PC-9 (cell line): ENCODE measurements at regions not wholly inside any gene's neighbourhood (a gene's known extent, or its start where the extent isn't known, plus 50 kb on each side); places are given as distances from the start of the nearest gene placed in this dataset.

Source experiments
- BruUV-seq: library from RNA; stranded (reverse); fragments of 400-500 nt; replicated peaks from 2 replicates; lab custom pipeline; 2021; lab: Mats Ljungman, UMichigan
- CTCF ChIA-PET: fragments of 300-600 bp; sonication (Branson Sonifier 250); formaldehyde crosslinking; loops from one replicate; lab custom pipeline; 2022; ENCODE audit warnings: antibody characterized with exemption; lab: Charles Lee
- POLR2A ChIA-PET: fragments of 300-600 bp; sonication (Branson Sonifier 250); formaldehyde crosslinking; loops from one replicate; lab custom pipeline; 2022; ENCODE audit warnings: antibody characterized with exemption; ENCODE audit not compliant: unreplicated experiment; lab: Charles Lee
- DNase-seq, 2 experiments: peaks; one replicate each; pipeline versions ENCODE4 v3.0.0 to v3.0.0-alpha.2; 2015 to 2022; ENCODE audit warnings: mixed read lengths in 1 of 2
- H2AFZ ChIP-seq: fragments of 200-600 bp; sonication (generic); 2 replicates; pipeline ENCODE4 v1.8.1; 2017; ENCODE audit warnings: antibody characterized with exemption
- H3F3A ChIP-seq: fragments of 200-600 bp; sonication (generic); 2 replicates; pipeline ENCODE4 v1.8.1; 2017; ENCODE audit warnings: antibody characterized with exemption, mild to moderate bottlenecking, low read depth; ENCODE audit not compliant: insufficient read depth
- H3K27ac ChIP-seq: fragments of 200-600 bp; sonication (generic); 2 replicates; pipeline ENCODE4 v1.6.1; 2016; ENCODE audit warnings: mixed run types
- H3K27me3 ChIP-seq: fragments of 200-600 bp; sonication (generic); 2 replicates; pipeline ENCODE4 v1.6.1; 2016; ENCODE audit warnings: low read depth, mixed run types; ENCODE audit not compliant: insufficient read depth
- H3K36me3 ChIP-seq: fragments of 200-600 bp; sonication (generic); 2 replicates; pipeline ENCODE4 v1.6.1; 2016; ENCODE audit warnings: low read depth, mixed run types
- H3K4me1 ChIP-seq: fragments of 200-600 bp; sonication (generic); replicated peaks from 2 replicates; pipeline ENCODE4 v1.6.1; 2016; ENCODE audit warnings: mixed run types; ENCODE audit not compliant: insufficient read depth
- H3K4me2 ChIP-seq: fragments of 200-600 bp; sonication (generic); 2 replicates; pipeline ENCODE4 v1.6.1; 2017; ENCODE audit warnings: mixed run types
- H3K4me3 ChIP-seq: fragments of 200-600 bp; sonication (generic); 2 replicates; pipeline ENCODE4 v1.6.1; 2016; ENCODE audit warnings: mixed run types
- H3K79me2 ChIP-seq: fragments of 200-600 bp; sonication (generic); 2 replicates; pipeline ENCODE4 v1.6.1; 2017; ENCODE audit warnings: low read depth, mixed run types
- H3K9me2 ChIP-seq: fragments of 200-600 bp; sonication (generic); 2 replicates; pipeline ENCODE4 v1.8.1; 2017; ENCODE audit warnings: mild to moderate bottlenecking; ENCODE audit not compliant: insufficient read depth
- H3K9me3 ChIP-seq: fragments of 200-600 bp; sonication (generic); 2 replicates; pipeline ENCODE4 v1.8.1; 2016; ENCODE audit warnings: low read depth; ENCODE audit not compliant: insufficient read depth
- H4K20me1 ChIP-seq: fragments of 200-600 bp; sonication (generic); 2 replicates; pipeline ENCODE4 v1.8.1; 2017; ENCODE audit not compliant: insufficient read depth
- CTCF ChIP-seq: fragments of 200-600 bp; sonication (generic); conservative IDR thresholded peaks from 2 replicates; pipeline ENCODE4 v1.6.1; 2017; ENCODE audit warnings: mixed run types, antibody characterized with exemption, mild to moderate bottlenecking, moderate library complexity
- EZH2 ChIP-seq: fragments of 200-600 bp; sonication (generic); IDR thresholded peaks from 2 replicates; pipeline ENCODE4 v1.8.0; 2017; ENCODE audit warnings: antibody characterized with exemption, low read depth
- intact Hi-C: fragments of 100-400 bp; cut with micrococcal nuclease; formaldehyde crosslinking; loops from one replicate; pipeline ENCODE4 v1.10.0; 2022; ENCODE audit not compliant: unreplicated experiment

- BruUV-seq, result no TSS peak
- H3K9me2 ChIP-seq, result no peaks in the 10 kb centered on the region
- no peaks in the 10 kb centered on the region for H4K20me1 ChIP-seq
- TF ChIP-seq CTCF (no peak), EZH2 (no peak)
- H3K36me3 ChIP-seq, result no peaks in the 10 kb centered on the region
- DNase-seq, result no peak
- ChIA-PET CTCF (interaction anchor here (0.5 kb wide), 1 partner anchor 67 kb away, joined by 3 read pairs; no protein-coding TSS in a partner anchor), POLR2A (no interaction called here)
- no peak overlapping the region for H3K4me3 ChIP-seq
- H3K4me2 ChIP-seq, result no peak overlapping the region
- no peaks in the 10 kb centered on the region for H3F3A ChIP-seq
- H3K4me1 ChIP-seq, result peaks cover 12% of the 10 kb centered on the region; the same call in 1 of the 2 replicates
- no peaks in the 10 kb centered on the region for H3K27me3 ChIP-seq
- H3K27ac ChIP-seq, result no peak overlapping the region
- H3K9me3 ChIP-seq, result 0 out of 2 replicates have a peak, but pooled peaks cover 3% of the 10 kb centered on the region
- H3K79me2 ChIP-seq, result no peaks in the 10 kb centered on the region
- no peak overlapping the region for H2AFZ ChIP-seq
- intact Hi-C loops, result no loop called here
Measured at GRCh38 chr20:22844959-22845358, 190.2 kb upstream of the SSTR4 start.

- H3K4me2 ChIP-seq, result peak overlapping the region; percentile 29; the same call in 1 of the 2 replicates
- POLR2A ChIA-PET, result no interaction called here
- no peaks in the 10 kb centered on the region for H3K9me2 ChIP-seq
- no peaks in the 10 kb centered on the region for H4K20me1 ChIP-seq
- H3K79me2 ChIP-seq, result no peaks in the 10 kb centered on the region
- H3F3A ChIP-seq, result no peaks in the 10 kb centered on the region
- peaks cover 12% of the 10 kb centered on the region; the same call in 1 of the 2 replicates for H3K4me1 ChIP-seq
- intact Hi-C loops, result no loop called here
- CTCF ChIA-PET, result no interaction called here
- H3K36me3 ChIP-seq, result no peaks in the 10 kb centered on the region
- DNase-seq, result no peak
- no peak for TF ChIP-seq EZH2
- TF ChIP-seq CTCF, result no peak
- no peak overlapping the region for H3K4me3 ChIP-seq
- BruUV-seq, result no TSS peak
- H3K27me3 ChIP-seq, result no peaks in the 10 kb centered on the region
- H3K9me3 ChIP-seq, result 0 out of 2 replicates have a peak, but pooled peaks cover 3% of the 10 kb centered on the region
- no peak overlapping the region for H3K27ac ChIP-seq
- no peak overlapping the region; the same call in 1 of the 2 replicates for H2AFZ ChIP-seq
Measured at GRCh38 chr20:22846863-22847262, 188.2 kb upstream of the SSTR4 start.

GRCh38 chr20:22848364-22848763, 186.7 kb upstream of the SSTR4 start:
- Histone ChIP-seq H3K9me3 (0 out of 2 replicates have a peak, but pooled peaks cover 3% of the 10 kb centered on the region), H2AFZ (no peak overlapping the region), H3K4me2 (no peak overlapping the region), H3F3A (no peaks in the 10 kb centered on the region), H3K36me3 (no peaks in the 10 kb centered on the region), H3K4me1 (peaks cover 12% of the 10 kb centered on the region; the same call in 1 of the 2 replicates), H3K79me2 (no peaks in the 10 kb centered on the region), H4K20me1 (no peaks in the 10 kb centered on the region), H3K9me2 (no peaks in the 10 kb centered on the region), H3K27ac (no peak overlapping the region), H3K4me3 (no peak overlapping the region), H3K27me3 (no peaks in the 10 kb centered on the region)
- BruUV-seq, result no TSS peak
- no peak for DNase-seq
- ChIA-PET POLR2A (no interaction called here), CTCF (no interaction called here)
- no peak for TF ChIP-seq CTCF
- no peak for TF ChIP-seq EZH2
- intact Hi-C loops, result no loop called here
